Small intestine (tissue), 7 donors: ENCODE measurements at regions not wholly inside any gene's neighbourhood (a gene's known extent, or its start where the extent isn't known, plus 50 kb on each side); places are given as distances from the start of the nearest gene placed in this dataset.
A peak's percentile ranks its signal among the peaks of the same experiment; 100 is the strongest.
"Not testable (repeated sequence)": the region's sequence is repeated elsewhere in the genome, so short reads cannot be mapped to it uniquely, and the experiment has no call there.

Experiments
- DNase-seq, 2 donors: peaks; one replicate each; pipeline versions ENCODE4 v3.0.0 to v3.0.0-alpha.2; 2013
- FAIRE-seq: peaks from 2 replicates; lab custom pipeline; 2012; peaks lifted over from hg19 to GRCh38; lab: Jason Lieb, UNC
- H3K27ac ChIP-seq, 3 donors: one replicate each; pipeline ENCODE4 v1.5.1; 2013; ENCODE audit warnings: low read length in 2 of 3, mild to moderate bottlenecking in 2 of 3, control low read depth in 1 of 3, inconsistent platforms in 1 of 3, low read depth in 1 of 3, moderate library complexity in 1 of 3
- H3K27me3 ChIP-seq, 3 donors: one replicate each; pipeline ENCODE4 v1.6.1; 2013; ENCODE audit warnings: low read length in 3 of 3, inconsistent platforms in 1 of 3; ENCODE audit not compliant: control insufficient read depth in 3 of 3, insufficient read depth in 3 of 3
- H3K36me3 ChIP-seq, 3 donors: one replicate each; pipeline ENCODE4 v1.6.1; 2013; ENCODE audit warnings: low read length in 3 of 3, inconsistent platforms in 1 of 3, low read depth in 1 of 3, mild to moderate bottlenecking in 1 of 3, moderate library complexity in 1 of 3; ENCODE audit not compliant: control insufficient read depth in 3 of 3, insufficient read depth in 2 of 3
- H3K4me1 ChIP-seq, 3 donors: one replicate each; pipeline ENCODE4 v1.6.1; 2013; ENCODE audit warnings: low read length in 2 of 3, inconsistent platforms in 1 of 3, low read depth in 1 of 3, mild to moderate bottlenecking in 1 of 3, moderate library complexity in 1 of 3; ENCODE audit not compliant: control insufficient read depth in 3 of 3, insufficient read depth in 2 of 3
- H3K4me3 ChIP-seq, 3 donors: one replicate each; pipeline ENCODE4 v1.5.1; 2013; ENCODE audit warnings: low read length in 3 of 3, control low read depth in 1 of 3, inconsistent platforms in 1 of 3, low read depth in 1 of 3, mild to moderate bottlenecking in 1 of 3, moderate library complexity in 1 of 3
- H3K9me3 ChIP-seq, 2 donors: one replicate each; pipeline ENCODE4 v1.6.1; 2013; ENCODE audit warnings: low read depth in 1 of 2, low read length in 1 of 2; ENCODE audit not compliant: control insufficient read depth in 2 of 2, insufficient read depth in 1 of 2
- WGBS, 3 donors: extraction: QIAGEN DNeasy Blood & Tissue Kit; methylation state at CpG; one replicate each; pipeline ENCODE4 v1.1.7; 2013; 5-methylcytosine and 5-hydroxymethylcytosine counted together
- donor health status: healthy with polysubstance abuse.
- donor health status: control.
- donor health status: control.
- donor health status: Bipolar disorder and iron deficiency.
- donor health status: healthy.

- not testable (repeated sequence) for FAIRE-seq, DNase-seq, H3K27me3 ChIP-seq, H3K4me3 ChIP-seq, H3K4me1 ChIP-seq, H3K27ac ChIP-seq, H3K9me3 ChIP-seq, H3K36me3 ChIP-seq
- WGBS, 3 donors, result 52 to 86% (median 79%) methylated on average over 3 of the region's 3 CpGs
Measured at GRCh38 chrX:99988532-99988931, 421.5 kb downstream of the PCDH19 start.

GRCh38 chrX:99973572-99974226, 436.4 kb downstream of the PCDH19 start:
- Histone ChIP-seq H3K27me3 (no peaks in the 10 kb centered on the region), H3K4me1 (no peaks in the 10 kb centered on the region), H3K36me3 (no peaks in the 10 kb centered on the region), H3K4me3 (no peak overlapping the region), H3K9me3 (no peaks in the 10 kb centered on the region), H3K27ac (no peak overlapping the region)
- FAIRE-seq (no peak), DNase-seq (peak in 1 of 2 donors; percentile 1)
- WGBS, 3 donors, result 55 to 69% (median 68%) methylated on average over 3 of the region's 3 CpGs

- no peaks in the 10 kb centered on the region for H3K9me3 ChIP-seq
- H3K4me1 ChIP-seq, result no peaks in the 10 kb centered on the region
- no peaks in the 10 kb centered on the region for H3K27me3 ChIP-seq
- H3K36me3 ChIP-seq, result no peaks in the 10 kb centered on the region
- DNase-seq (no peak), FAIRE-seq (no peak)
- no peak overlapping the region for H3K4me3 ChIP-seq
- H3K27ac ChIP-seq, result no peak overlapping the region
- WGBS, 3 donors, result 61 to 67% (median 62%) methylated on average over 15 of the region's 15 CpGs
Measured at GRCh38 chrX:99939883-99940232, 470.2 kb downstream of the PCDH19 start.

- 59 to 64% (median 63%) methylated on average over 23 to 29 of the region's 29 CpGs for WGBS, 3 donors
- not testable (repeated sequence) for H3K4me3 ChIP-seq, FAIRE-seq, H3K27ac ChIP-seq, H3K27me3 ChIP-seq, H3K36me3 ChIP-seq, H3K4me1 ChIP-seq, H3K9me3 ChIP-seq, DNase-seq
Measured at GRCh38 chrX:99939206-99939882, 470.7 kb downstream of the PCDH19 start.

GRCh38 chrX:99938464-99938863, 471.6 kb downstream of the PCDH19 start:
- FAIRE-seq, result no peak
- H3K36me3 ChIP-seq, result no peaks in the 10 kb centered on the region
- H3K4me1 ChIP-seq, result no peaks in the 10 kb centered on the region
- H3K9me3 ChIP-seq, result no peaks in the 10 kb centered on the region
- H3K27me3 ChIP-seq, result no peaks in the 10 kb centered on the region
- WGBS, 3 donors, result 67 to 87% (median 86%) methylated on average over 10 of the region's 10 CpGs
- DNase-seq, result no peak
- no peak overlapping the region for H3K27ac ChIP-seq
- no peak overlapping the region for H3K4me3 ChIP-seq

- Histone ChIP-seq H3K4me3 (no peak overlapping the region), H3K4me1 (no peaks in the 10 kb centered on the region), H3K9me3 (no peaks in the 10 kb centered on the region), H3K27ac (no peak overlapping the region), H3K27me3 (no peaks in the 10 kb centered on the region), H3K36me3 (no peaks in the 10 kb centered on the region)
- DNase-seq (no peak), FAIRE-seq (no peak)
- WGBS, 3 donors, result 45 to 73% (median 64%) methylated on average over 1 of the region's 1 CpG
Measured at GRCh38 chrX:99933865-99934264, 476.2 kb downstream of the PCDH19 start.

GRCh38 chrX:99914635-99915034, 495.4 kb downstream of the PCDH19 start:
- Histone ChIP-seq H3K9me3 (no peaks in the 10 kb centered on the region), H3K27ac (no peak overlapping the region), H3K4me3 (no peak overlapping the region), H3K4me1 (no peaks in the 10 kb centered on the region), H3K27me3 (no peaks in the 10 kb centered on the region), H3K36me3 (no peaks in the 10 kb centered on the region)
- WGBS, 3 donors, result 16 to 35% (median 21%) methylated on average over 2 of the region's 2 CpGs
- DNase-seq (no peak), FAIRE-seq (no peak)

- Histone ChIP-seq H3K9me3 (no peaks in the 10 kb centered on the region), H3K36me3 (no peaks in the 10 kb centered on the region), H3K4me3 (no peak overlapping the region), H3K27ac (no peak overlapping the region), H3K4me1 (no peaks in the 10 kb centered on the region), H3K27me3 (no peaks in the 10 kb centered on the region)
- 54 to 80% (median 70%) methylated on average over 5 of the region's 5 CpGs for WGBS, 3 donors
- no peak for FAIRE-seq
- no peak for DNase-seq
Measured at GRCh38 chrX:99913611-99914010, 496.5 kb downstream of the PCDH19 start.
